GM19397 (cell line): ENCODE measurements at regions not wholly inside any gene's neighbourhood (a gene's known extent, or its start where the extent isn't known, plus 50 kb on each side); places are given as distances from the start of the nearest gene placed in this dataset.
"Not testable (repeated sequence)": the region's sequence is repeated elsewhere in the genome, so short reads cannot be mapped to it uniquely, and the experiment has no call there.

Source experiments
- ATAC-seq: cut with Tn5 transposase; IDR thresholded peaks from one replicate; pipeline ENCODE4 v1.9.1; 2021; ENCODE audit warnings: mild to moderate bottlenecking, moderate library complexity; ENCODE audit not compliant: unreplicated experiment

DNA sequence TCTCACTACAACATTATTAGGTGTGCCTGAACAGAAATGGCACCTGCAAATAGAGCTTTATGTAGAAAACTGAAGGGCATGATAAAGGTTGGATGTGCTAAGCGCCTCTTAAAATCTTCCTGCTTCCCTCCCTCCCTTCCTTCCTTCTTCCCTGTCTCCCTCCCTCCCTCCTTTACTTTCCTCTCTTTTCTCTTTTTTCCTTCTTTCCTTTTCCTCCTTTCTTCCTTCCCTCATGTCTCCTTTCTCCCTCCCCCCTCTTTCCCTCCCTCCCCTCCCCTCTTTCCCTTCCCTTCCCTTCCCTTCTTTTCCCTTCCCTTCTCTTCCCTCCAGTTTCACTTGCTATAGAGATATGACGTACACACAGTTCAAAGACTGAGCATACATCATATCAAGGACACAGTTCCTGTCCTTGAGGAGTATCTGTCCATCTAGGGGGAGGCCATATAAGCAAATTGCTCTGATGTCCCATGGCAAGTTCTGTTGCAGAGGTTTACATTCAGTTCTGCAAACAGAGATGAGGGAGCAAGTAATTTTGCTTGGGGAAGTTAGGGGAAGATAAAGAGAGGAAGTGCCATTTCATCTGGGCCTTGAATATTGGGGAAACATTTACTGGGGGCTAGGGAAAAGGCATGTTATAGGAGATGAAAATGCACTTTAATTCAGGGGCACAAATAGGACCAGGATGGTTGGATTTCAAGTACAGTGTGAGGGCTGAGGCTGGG lies 79.0 kb upstream of the EEF1E1 start:
- ATAC-seq, result no peak

- no peak for ATAC-seq
Observed at GRCh38 chr6:8180327-8181159, 78.2 kb upstream of the EEF1E1 start.

GRCh38 chr6:8177721-8178120 lies 75.4 kb upstream of the EEF1E1 start:
- ATAC-seq, result no peak

GRCh38 chr6:8175046-8175777 lies 72.9 kb upstream of the EEF1E1 start:
- ATAC-seq, result no peak

DNA sequence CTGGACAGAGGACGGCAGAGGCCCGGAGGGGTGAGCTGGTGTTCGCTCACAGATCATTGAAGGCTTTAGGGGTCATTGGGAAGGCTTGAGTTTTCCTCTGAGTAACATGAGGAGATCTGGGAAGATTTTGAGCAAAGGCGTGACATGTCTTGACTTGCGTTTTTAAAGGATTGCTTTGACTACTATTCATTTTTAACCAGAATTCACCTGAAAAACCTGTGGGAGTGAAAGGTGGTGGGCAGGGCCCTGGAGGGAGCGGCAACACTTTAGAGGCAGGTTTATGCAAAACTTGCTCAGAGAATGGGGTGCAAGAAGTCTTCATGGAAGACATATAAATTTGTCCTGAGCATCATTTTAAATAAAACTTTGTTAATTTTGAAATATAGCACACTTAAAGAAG lies 72.2 kb upstream of the EEF1E1 start:
- ATAC-seq, result no peak

GRCh38 chr6:8172530-8172929 lies 70.2 kb upstream of the EEF1E1 start:
- ATAC-seq, result no peak

DNA sequence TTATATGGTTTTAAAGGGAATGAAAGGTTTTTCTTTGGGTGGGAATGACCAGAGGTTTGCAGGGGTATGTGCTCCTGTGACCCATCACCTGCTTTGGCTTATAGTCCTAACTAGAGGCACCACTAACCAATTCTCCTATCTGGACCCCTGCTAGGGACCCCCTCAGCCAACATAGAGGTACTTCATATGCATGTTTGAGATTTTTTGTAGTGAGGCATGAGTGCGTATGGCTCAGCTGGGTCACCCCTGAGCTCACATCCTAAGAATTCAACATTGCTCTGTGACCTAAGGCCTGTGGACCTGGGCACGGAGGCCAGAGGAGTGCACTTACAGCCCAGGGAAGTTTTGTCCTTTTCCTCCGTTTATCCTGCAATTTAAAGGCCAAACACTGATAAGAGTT lies 68.4 kb upstream of the EEF1E1 start:
- no peak for ATAC-seq

DNA sequence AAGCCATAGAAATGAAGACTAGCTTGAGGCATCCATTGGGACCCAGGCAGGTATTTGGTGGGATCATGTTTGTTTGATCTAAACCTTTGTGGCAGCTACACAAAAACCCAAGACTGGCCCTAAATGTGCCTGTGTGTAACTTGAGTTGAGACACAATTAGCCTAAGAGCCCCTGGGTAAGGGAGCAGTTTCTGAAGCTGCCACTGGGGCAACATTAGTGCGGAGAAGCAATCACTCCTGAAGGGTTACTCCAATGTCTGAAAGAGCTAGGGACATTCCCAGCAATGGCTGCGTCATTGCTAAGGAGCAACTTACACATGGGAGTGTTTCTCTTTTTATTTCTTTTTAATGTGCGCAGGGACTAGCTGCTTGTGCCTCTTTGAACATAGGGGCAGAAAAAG lies 67.9 kb upstream of the EEF1E1 start:
- no peak for ATAC-seq

DNA sequence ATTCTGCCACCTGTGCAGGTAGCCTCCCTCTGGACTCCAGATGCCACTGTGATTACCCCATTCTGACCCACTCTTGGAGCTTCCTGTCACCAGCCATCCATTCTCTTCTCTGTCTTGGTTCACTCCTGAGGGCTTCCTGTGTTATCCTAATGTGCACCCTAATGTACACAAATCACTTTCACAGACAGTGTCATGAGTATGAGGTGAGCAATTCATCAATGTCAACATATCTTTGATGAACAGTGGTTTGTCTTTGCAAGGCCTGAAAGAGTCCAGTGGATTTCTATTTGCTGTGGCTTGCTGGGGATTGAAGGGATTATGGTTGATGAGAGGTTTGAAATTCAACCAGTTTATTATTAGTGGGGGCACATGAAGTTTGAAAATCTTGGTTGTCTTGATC lies 63.8 kb upstream of the EEF1E1 start:
- ATAC-seq, result no peak

- ATAC-seq, result not testable (repeated sequence)
Observed at GRCh38 chr6:8165008-8165407, 62.7 kb upstream of the EEF1E1 start.

- ATAC-seq, result not testable (repeated sequence)
Observed at GRCh38 chr6:8164281-8164680, 61.9 kb upstream of the EEF1E1 start.

DNA sequence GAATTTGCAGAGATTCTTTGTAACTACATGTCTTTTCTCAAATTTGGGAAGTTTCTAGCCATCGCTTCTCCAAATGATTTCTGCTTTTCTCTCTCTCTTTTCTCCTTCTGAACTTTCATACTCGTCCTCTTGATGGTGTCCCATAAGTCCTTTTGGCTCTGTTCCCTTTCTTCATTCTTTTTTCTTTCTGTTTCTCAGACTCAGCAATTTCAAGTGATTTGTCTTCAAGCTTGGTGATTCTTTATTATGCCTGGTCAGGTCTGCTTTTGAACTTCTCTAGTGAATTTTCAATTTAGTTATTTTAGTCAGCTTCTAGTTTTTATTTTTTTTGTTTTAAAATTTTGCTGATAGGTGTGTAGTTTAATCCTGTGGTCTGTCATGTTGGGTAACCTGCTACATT lies 57.6 kb upstream of the EEF1E1 start:
- ATAC-seq, result no peak

GRCh38 chr6:8157839-8158238 lies 55.5 kb upstream of the EEF1E1 start:
- ATAC-seq, result no peak

DNA sequence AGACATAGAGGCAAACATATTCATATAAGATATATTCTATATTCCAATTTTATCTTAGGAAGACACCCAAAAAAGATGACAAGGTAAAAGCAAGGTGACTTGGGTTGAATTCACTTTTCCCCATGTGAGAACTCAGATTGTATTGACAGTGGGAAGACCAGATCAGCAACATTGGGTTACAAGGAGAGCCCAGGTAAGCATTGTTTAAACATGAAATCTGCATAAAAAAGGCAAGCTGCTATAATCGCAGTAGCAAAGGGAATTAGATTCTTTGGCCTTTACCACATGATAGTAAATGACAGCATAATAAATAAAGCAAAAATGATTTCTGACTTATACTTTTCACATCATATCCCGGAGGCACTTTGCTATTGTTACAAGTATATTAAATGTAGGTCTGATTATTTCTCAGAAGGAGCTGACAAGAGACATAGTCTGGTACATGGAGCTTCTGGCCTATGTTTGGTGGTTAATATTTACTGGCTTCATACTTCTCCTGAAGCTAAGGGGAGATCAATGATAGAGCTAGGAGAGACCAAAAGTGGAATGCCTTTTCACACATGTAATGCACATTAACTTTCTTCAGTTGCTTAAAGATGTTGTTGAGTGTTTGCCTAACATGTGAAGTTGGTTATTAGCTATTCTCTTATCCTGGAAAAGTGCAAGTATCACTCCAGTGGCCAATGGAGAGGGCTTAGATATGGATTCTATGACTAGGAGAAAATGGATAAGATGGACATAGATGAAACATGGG lies 53.1 kb upstream of the EEF1E1 start:
- ATAC-seq, result no peak
